HG03039 (cell line): ENCODE measurements at regions not wholly inside any gene's neighbourhood (a gene's known extent, or its start where the extent isn't known, plus 50 kb on each side); places are given as distances from the start of the nearest gene placed in this dataset.

Source experiments
- ATAC-seq: cut with Tn5 transposase; IDR thresholded peaks from one replicate; pipeline ENCODE4 v1.9.1; 2021; ENCODE audit warnings: mild to moderate bottlenecking, moderate library complexity; ENCODE audit not compliant: unreplicated experiment

- no peak for ATAC-seq
These were observed 79.0 kb upstream of the GPR26 start for GRCh38 chr10:123587110-123587509.

GRCh38 chr10:123588386-123588914 is 77.7 kb upstream of the GPR26 start:
- no peak for ATAC-seq

GRCh38 chr10:123595661-123596060 is 70.5 kb upstream of the GPR26 start:
- ATAC-seq: no peak

- no peak for ATAC-seq
These were observed 68.5 kb upstream of the GPR26 start for GRCh38 chr10:123597676-123598075.

- ATAC-seq: no peak
These were observed 66.7 kb upstream of the GPR26 start for GRCh38 chr10:123599366-123599849.

GRCh38 chr10:123600177-123600576 is 66.0 kb upstream of the GPR26 start:
- ATAC-seq: no peak

- no peak for ATAC-seq
These were observed 63.0 kb upstream of the GPR26 start for GRCh38 chr10:123603130-123603529.

GRCh38 chr10:123604506-123604905 is 61.6 kb upstream of the GPR26 start:
- ATAC-seq: no peak

- ATAC-seq: no peak
These were observed 60.1 kb upstream of the GPR26 start for GRCh38 chr10:123606006-123606405.

GRCh38 chr10:123606955-123607354 is 59.2 kb upstream of the GPR26 start:
- no peak for ATAC-seq

GRCh38 chr10:123607386-123607785 is 58.8 kb upstream of the GPR26 start:
- no peak for ATAC-seq

- ATAC-seq: no peak
These were observed 58.1 kb upstream of the GPR26 start for GRCh38 chr10:123608047-123608446.

- ATAC-seq: no peak
These were observed 54.9 kb upstream of the GPR26 start for GRCh38 chr10:123611243-123611642.

- no peak for ATAC-seq
These were observed 54.3 kb upstream of the GPR26 start for GRCh38 chr10:123611876-123612275.

GRCh38 chr10:123613346-123613850 is 52.8 kb upstream of the GPR26 start:
- ATAC-seq: no peak

GRCh38 chr10:123614888-123615287 is 51.3 kb upstream of the GPR26 start:
- no peak for ATAC-seq
